ENCODE measurements at regions not wholly inside any gene's neighbourhood (a gene's known extent, or its start where the extent isn't known, plus 50 kb on each side); places are given as distances from the start of the nearest gene placed in this dataset.

- TF ChIP-seq CTCF (IDR thresholded peaks at IDR 0.05) (no peak), EP300 (IDR thresholded peaks at IDR 0.05; ENCODE audit: low read depth) (no peak)
Measured at GRCh38 chr5:63456279-63456678, 506.0 kb downstream of the HTR1A start.

Data from transverse colon (tissue), 3 donors.